Uterus (tissue), 2 donors: ENCODE measurements at regions not wholly inside any gene's neighbourhood (a gene's known extent, or its start where the extent isn't known, plus 50 kb on each side); places are given as distances from the start of the nearest gene placed in this dataset.

ENCODE experiments used
- CTCF ChIP-seq, 4 experiments: fragments of 200-600 bp in 2 of 4; fragments of 450-650 bp in 2 of 4; sonication (generic) in 2 of 4; IDR thresholded peaks; one replicate each; pipeline ENCODE4 v1.5.1; 2016 to 2019; ENCODE audit warnings: antibody characterized with exemption in 4 of 4, mild to moderate bottlenecking in 2 of 4, moderate library complexity in 1 of 4
- POLR2A ChIP-seq, 2 donors: fragments of 450-650 bp; IDR thresholded peaks; one replicate each; pipeline ENCODE4 v1.6.1; 2016; ENCODE audit warnings: antibody characterized with exemption in 2 of 2, mild to moderate bottlenecking in 1 of 2, moderate library complexity in 1 of 2

- TF ChIP-seq CTCF (IDR thresholded peaks at IDR 0.05) (no peak), POLR2A (IDR thresholded peaks at IDR 0.05) (no peak)
Observed at GRCh38 chr12:60251091-60251490, 655.3 kb downstream of the SLC16A7 start.
